AG04450 (cell line): ENCODE measurements at regions not wholly inside any gene's neighbourhood (a gene's known extent, or its start where the extent isn't known, plus 50 kb on each side); places are given as distances from the start of the nearest gene placed in this dataset.

Source experiments
- CTCF ChIA-PET: fragments of 300-600, 350-600 bp; formaldehyde crosslinking; extraction: SDS; loops from one replicate; lab custom pipeline; 2022; ENCODE audit warnings: antibody characterized with exemption, inconsistent platforms; lab: Charles Lee
- POLR2A ChIA-PET: fragments of 350-600 bp; formaldehyde crosslinking; extraction: SDS; loops from one replicate; lab custom pipeline; 2021; ENCODE audit warnings: antibody characterized with exemption, inconsistent platforms; lab: Yijun Ruan, JAX
- DNase-seq: peaks from one replicate; pipeline ENCODE4 v3.0.0-alpha.2; 2011; ENCODE audit warnings: low read depth, low spot score
- H3K27ac ChIP-seq: one replicate; pipeline ENCODE4 v1.5.1; 2012; ENCODE audit warnings: low read depth, low read length, control low read depth
- H3K27me3 ChIP-seq: one replicate; pipeline ENCODE4 v1.6.0; 2012; ENCODE audit warnings: low read length; ENCODE audit not compliant: control insufficient read depth, insufficient read depth
- H3K4me3 ChIP-seq: 2 replicates; pipeline ENCODE4 v1.5.1; 2011; ENCODE audit warnings: mild to moderate bottlenecking, low read depth, low read length, control low read depth
- H3K9me3 ChIP-seq: 2 replicates; pipeline ENCODE4 v1.5.1; 2012; ENCODE audit warnings: low read length; ENCODE audit not compliant: control insufficient read depth, insufficient read depth
- TF ChIP-seq, protein P1 (sequence below): IDR thresholded peaks from 2 replicates; pipeline ENCODE4 v1.5.1; 2011; ENCODE audit warnings: low read depth, low read length, control low read depth, inconsistent platforms

DNA sequence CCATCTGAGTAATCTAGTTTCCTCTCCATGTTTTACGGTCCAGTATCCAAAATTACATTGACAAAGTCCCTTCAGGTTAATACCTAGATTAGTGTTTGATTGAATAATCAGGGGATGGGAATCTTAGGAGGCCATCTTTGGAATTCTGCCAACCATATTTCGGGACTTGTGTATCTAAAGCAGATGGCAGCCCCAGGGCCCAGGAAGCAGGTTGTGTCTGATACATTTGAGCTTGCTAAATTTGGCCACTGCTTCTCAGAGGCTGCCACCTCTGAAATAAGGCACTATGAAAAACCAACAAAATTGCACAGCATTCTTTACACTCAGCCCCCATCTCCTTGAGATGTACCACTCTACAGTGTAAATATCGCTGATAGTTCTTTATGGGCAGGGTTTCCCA is 102.1 kb downstream of the ASB9 start:
- CTCF ChIA-PET, result no interaction called here
- H3K27me3 ChIP-seq, result no peaks in the 10 kb centered on the region
- DNase-seq, result no peak
- TF ChIP-seq, protein P1, sequence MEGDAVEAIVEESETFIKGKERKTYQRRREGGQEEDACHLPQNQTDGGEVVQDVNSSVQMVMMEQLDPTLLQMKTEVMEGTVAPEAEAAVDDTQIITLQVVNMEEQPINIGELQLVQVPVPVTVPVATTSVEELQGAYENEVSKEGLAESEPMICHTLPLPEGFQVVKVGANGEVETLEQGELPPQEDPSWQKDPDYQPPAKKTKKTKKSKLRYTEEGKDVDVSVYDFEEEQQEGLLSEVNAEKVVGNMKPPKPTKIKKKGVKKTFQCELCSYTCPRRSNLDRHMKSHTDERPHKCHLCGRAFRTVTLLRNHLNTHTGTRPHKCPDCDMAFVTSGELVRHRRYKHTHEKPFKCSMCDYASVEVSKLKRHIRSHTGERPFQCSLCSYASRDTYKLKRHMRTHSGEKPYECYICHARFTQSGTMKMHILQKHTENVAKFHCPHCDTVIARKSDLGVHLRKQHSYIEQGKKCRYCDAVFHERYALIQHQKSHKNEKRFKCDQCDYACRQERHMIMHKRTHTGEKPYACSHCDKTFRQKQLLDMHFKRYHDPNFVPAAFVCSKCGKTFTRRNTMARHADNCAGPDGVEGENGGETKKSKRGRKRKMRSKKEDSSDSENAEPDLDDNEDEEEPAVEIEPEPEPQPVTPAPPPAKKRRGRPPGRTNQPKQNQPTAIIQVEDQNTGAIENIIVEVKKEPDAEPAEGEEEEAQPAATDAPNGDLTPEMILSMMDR, result no peak
- no peak overlapping the region for H3K4me3 ChIP-seq
- POLR2A ChIA-PET, result no interaction called here
- no peak overlapping the region for H3K27ac ChIP-seq
- H3K9me3 ChIP-seq, result no peaks in the 10 kb centered on the region

- POLR2A ChIA-PET, result no interaction called here
- Histone ChIP-seq H3K27ac (no peak overlapping the region), H3K4me3 (no peak overlapping the region), H3K9me3 (no peaks in the 10 kb centered on the region), H3K27me3 (no peaks in the 10 kb centered on the region)
- no peak for DNase-seq
- CTCF ChIA-PET, result no interaction called here
- TF ChIP-seq, protein P1, result no peak
Observed at GRCh38 chrX:15165832-15166231, 104.1 kb downstream of the ASB9 start.

DNA sequence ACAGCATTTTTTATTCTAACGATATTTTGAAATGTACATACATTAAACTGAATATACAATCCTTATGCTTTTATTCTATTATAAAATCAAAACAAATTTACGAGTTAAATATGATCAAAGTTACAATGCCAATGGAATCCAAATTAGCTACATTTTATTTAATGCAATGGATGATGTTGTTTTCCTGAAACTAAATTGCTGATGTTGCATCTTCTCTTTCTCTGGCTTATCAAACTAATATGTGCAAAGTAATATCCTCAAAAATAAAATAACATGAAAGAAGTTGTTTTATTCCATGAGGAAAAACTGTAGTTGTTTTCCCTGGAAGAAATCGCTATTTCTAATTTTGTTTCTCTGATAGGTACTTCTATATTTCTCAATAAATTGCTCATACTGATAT is 106.8 kb downstream of the ASB9 start:
- H3K4me3 ChIP-seq, result no peak overlapping the region
- POLR2A ChIA-PET, result no interaction called here
- no peak for DNase-seq
- TF ChIP-seq, protein P1, result no peak
- H3K27me3 ChIP-seq, result no peaks in the 10 kb centered on the region
- H3K27ac ChIP-seq, result no peak overlapping the region
- CTCF ChIA-PET, result no interaction called here
- H3K9me3 ChIP-seq, result no peaks in the 10 kb centered on the region

GRCh38 chrX:15160558-15161095 is 109.3 kb downstream of the ASB9 start:
- POLR2A ChIA-PET, result no interaction called here

DNA sequence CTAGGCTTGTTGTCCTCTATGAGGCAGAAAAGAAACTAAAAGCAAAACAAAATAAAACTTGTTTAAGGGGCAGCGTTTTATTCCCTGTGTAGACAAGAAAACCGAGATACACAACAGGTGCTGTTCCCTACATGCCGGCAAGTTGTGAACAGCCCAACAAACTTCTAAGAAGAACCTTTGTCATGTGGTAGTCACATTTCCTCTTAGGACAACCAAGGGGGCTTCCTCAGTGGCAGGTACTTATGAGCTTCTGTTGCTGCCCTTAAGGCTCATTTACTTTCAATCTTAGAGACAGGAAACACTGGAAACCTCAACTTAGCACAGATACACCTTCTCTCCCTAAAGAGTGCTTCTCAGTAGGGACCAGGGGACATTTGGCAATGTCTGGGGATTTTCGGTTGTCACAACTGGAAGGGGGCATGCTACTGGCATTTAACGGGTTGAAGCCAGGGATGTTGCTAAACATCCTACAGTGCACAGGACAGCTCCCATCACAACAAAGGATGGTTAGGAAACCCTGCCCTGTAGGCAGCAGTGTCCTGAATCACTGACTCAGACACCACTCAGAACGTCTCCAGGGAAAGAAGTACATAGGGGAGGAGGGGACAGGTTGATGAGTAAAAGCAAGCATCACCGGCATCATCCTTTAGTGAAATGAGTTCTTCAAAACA is 111.0 kb downstream of the ASB9 start:
- no peak for DNase-seq
- CTCF ChIA-PET, result no interaction called here
- POLR2A ChIA-PET, result no interaction called here
- Histone ChIP-seq H3K27me3 (no peaks in the 10 kb centered on the region), H3K9me3 (no peaks in the 10 kb centered on the region), H3K27ac (no peak overlapping the region), H3K4me3 (no peak overlapping the region)
- TF ChIP-seq, protein P1, result no peak

More at GRCh38 chrX:15160558-15161095, 109.3 kb downstream of the ASB9 start:
- H3K27me3 ChIP-seq, result no peaks in the 10 kb centered on the region
- DNase-seq, result no peak
- H3K9me3 ChIP-seq, result no peaks in the 10 kb centered on the region
- TF ChIP-seq, protein P1, result no peak
- no peak overlapping the region for H3K27ac ChIP-seq
- no peak overlapping the region for H3K4me3 ChIP-seq
- CTCF ChIA-PET, result no interaction called here
